ENCODE measurements at regions not wholly inside any gene's neighbourhood (a gene's known extent, or its start where the extent isn't known, plus 50 kb on each side); places are given as distances from the start of the nearest gene placed in this dataset.
A peak's percentile ranks its signal among the peaks of the same experiment; 100 is the strongest.

- no peak for DNase-seq (ENCODE audit: low read depth)
Observed at GRCh38 chr1:67991546-67991945, 58.9 kb downstream of the DIRAS3 start.

- no peak for DNase-seq (ENCODE audit: low read depth)
Observed at GRCh38 chr1:67988066-67988465, 62.4 kb downstream of the DIRAS3 start.

GRCh38 chr1:67987046-67987799, 63.2 kb downstream of the DIRAS3 start:
- peak; percentile 92 for DNase-seq (ENCODE audit: low read depth)

GRCh38 chr1:67983867-67984266, 66.6 kb downstream of the DIRAS3 start:
- DNase-seq (ENCODE audit: low read depth) = peak; percentile 22

GRCh38 chr1:67980028-67980427, 70.4 kb downstream of the DIRAS3 start:
- no peak for DNase-seq (ENCODE audit: low read depth)

- DNase-seq (ENCODE audit: low read depth) = no peak
Observed at GRCh38 chr1:67979532-67979931, 70.9 kb downstream of the DIRAS3 start.

- DNase-seq (ENCODE audit: low read depth) = peak; percentile 71
Observed at GRCh38 chr1:67978890-67979516, 71.4 kb downstream of the DIRAS3 start.

- no peak for DNase-seq (ENCODE audit: low read depth)
Observed at GRCh38 chr1:67977756-67978155, 72.7 kb downstream of the DIRAS3 start.

- peak; percentile 36 for DNase-seq (ENCODE audit: low read depth)
Observed at GRCh38 chr1:67973051-67973450, 77.4 kb downstream of the DIRAS3 start.

GRCh38 chr1:67970088-67970487, 80.3 kb downstream of the DIRAS3 start:
- peak; percentile 90 for DNase-seq (ENCODE audit: low read depth)

- DNase-seq (ENCODE audit: low read depth) = no peak
Observed at GRCh38 chr1:67969446-67969845, 81.0 kb downstream of the DIRAS3 start.

- DNase-seq (ENCODE audit: low read depth) = no peak
Observed at GRCh38 chr1:67966666-67967009, 83.8 kb downstream of the DIRAS3 start.

- DNase-seq (ENCODE audit: low read depth) = no peak
Observed at GRCh38 chr1:67965995-67966665, 84.3 kb downstream of the DIRAS3 start.

- DNase-seq (ENCODE audit: low read depth) = no peak
Observed at GRCh38 chr1:67963263-67963662, 87.2 kb downstream of the DIRAS3 start.

GRCh38 chr1:67960766-67961165, 89.7 kb downstream of the DIRAS3 start:
- DNase-seq (ENCODE audit: low read depth) = no peak

- no peak for DNase-seq (ENCODE audit: low read depth)
Observed at GRCh38 chr1:67958472-67958871, 92.0 kb downstream of the DIRAS3 start.

- no peak for DNase-seq (ENCODE audit: low read depth)
Observed at GRCh38 chr1:67957066-67957465, 93.4 kb downstream of the DIRAS3 start.

GRCh38 chr1:67956116-67956515, 94.3 kb downstream of the DIRAS3 start:
- no peak for DNase-seq (ENCODE audit: low read depth)

GRCh38 chr1:67955591-67955990, 94.8 kb downstream of the DIRAS3 start:
- no peak for DNase-seq (ENCODE audit: low read depth)

GRCh38 chr1:67953301-67953700, 97.1 kb downstream of the DIRAS3 start:
- DNase-seq (ENCODE audit: low read depth) = no peak

GRCh38 chr1:67952071-67952470, 98.4 kb downstream of the DIRAS3 start:
- DNase-seq (ENCODE audit: low read depth) = peak; percentile 33

GRCh38 chr1:67951014-67951413, 99.4 kb downstream of the DIRAS3 start:
- DNase-seq (ENCODE audit: low read depth) = no peak
